GM11168 (cell line): ENCODE measurements at regions not wholly inside any gene's neighbourhood (a gene's known extent, or its start where the extent isn't known, plus 50 kb on each side); places are given as distances from the start of the nearest gene placed in this dataset.
"Not testable (repeated sequence)": the region's sequence is repeated elsewhere in the genome, so short reads cannot be mapped to it uniquely, and the experiment has no call there.

Experiments
- in situ Hi-C: fragments of 300-500 bp; cut with MboI; formaldehyde crosslinking; loops from one replicate; pipeline ENCODE4 v1.12.0; 2022; ENCODE audit warnings: low sequenced_read_pairs; ENCODE audit not compliant: unreplicated experiment

- in situ Hi-C loops = no loop called here
These were observed 937.0 kb downstream of the IGSF11 start for GRCh38 chr3:118097660-118098059.

GRCh38 chr3:118098827-118099226 is 935.8 kb downstream of the IGSF11 start:
- in situ Hi-C loops = no loop called here

GRCh38 chr3:118101891-118102290 is 932.8 kb downstream of the IGSF11 start:
- in situ Hi-C loops = no loop called here

DNA sequence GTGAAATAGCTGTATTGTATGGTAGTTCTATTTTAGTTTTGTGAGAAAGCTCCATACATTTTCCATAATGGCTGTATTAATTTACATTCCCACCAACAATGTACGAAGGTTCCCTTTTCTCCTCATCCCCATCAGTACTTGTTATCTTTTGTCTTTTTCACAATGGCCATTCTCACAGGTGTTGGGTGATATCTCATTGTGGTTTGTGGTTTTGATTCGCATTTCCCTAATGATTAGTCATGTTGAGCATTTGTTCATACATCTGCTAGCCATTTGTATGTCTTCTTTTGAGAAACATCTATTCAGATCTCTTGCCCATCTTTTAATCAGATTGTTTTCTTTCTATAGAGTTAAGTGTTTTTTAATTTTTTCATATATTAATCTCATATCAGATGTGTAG is 931.9 kb downstream of the IGSF11 start:
- in situ Hi-C loops = no loop called here

DNA sequence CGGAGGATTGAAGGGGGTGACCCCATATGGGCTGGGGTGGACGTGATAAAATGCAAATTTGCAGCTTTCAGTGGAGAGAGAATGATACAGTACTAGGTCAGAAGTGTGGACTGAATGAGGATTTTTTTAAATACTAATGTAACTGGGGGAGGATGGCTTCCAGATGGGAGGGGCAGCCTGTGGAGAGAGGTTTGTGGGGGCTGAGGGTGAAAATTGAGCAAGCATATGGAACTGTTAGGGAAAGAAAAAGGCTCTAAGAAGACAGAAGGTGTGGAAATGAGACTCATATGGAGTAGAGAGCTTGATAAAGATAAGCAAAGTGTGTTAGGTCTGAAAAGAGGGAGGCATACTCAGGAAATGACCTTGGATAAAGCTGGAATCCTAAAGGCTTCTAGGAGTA is 926.4 kb downstream of the IGSF11 start:
- in situ Hi-C loops = no loop called here

DNA sequence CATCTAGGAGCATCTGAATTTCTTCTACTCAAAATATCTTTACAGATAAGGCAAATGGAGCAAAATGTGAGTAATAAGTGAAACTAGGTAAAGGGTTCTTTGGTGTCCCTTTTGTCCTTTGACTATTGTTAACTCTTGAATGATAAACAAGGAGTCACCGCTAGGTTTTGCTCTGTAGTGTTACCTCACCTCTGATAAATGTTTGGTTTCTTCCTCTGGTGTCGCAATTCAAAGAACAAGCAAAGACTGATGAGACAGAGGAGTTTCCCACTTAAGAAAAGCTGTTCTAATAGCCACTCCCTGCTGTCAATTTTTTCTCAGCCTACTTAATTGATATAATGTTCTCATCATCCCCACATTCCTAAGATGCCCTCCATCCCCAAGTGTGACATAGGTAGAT is 925.9 kb downstream of the IGSF11 start:
- in situ Hi-C loops = no loop called here

- in situ Hi-C loops = no loop called here
These were observed 924.4 kb downstream of the IGSF11 start for GRCh38 chr3:118110211-118110610.

- in situ Hi-C loops = no loop called here
These were observed 917.7 kb downstream of the IGSF11 start for GRCh38 chr3:118116991-118117390.

GRCh38 chr3:118126751-118127150 is 907.9 kb downstream of the IGSF11 start:
- in situ Hi-C loops = no loop called here

GRCh38 chr3:118127992-118128391 is 906.7 kb downstream of the IGSF11 start:
- in situ Hi-C loops = no loop called here

- in situ Hi-C loops = no loop called here
These were observed 905.8 kb downstream of the IGSF11 start for GRCh38 chr3:118128886-118129285.

- in situ Hi-C loops = no loop called here
These were observed 896.9 kb downstream of the IGSF11 start for GRCh38 chr3:118137778-118138177.

- in situ Hi-C loops = no loop called here
These were observed 889.7 kb downstream of the IGSF11 start for GRCh38 chr3:118144919-118145318.

GRCh38 chr3:118146658-118147375 is 887.8 kb downstream of the IGSF11 start:
- in situ Hi-C loops = no loop called here

DNA sequence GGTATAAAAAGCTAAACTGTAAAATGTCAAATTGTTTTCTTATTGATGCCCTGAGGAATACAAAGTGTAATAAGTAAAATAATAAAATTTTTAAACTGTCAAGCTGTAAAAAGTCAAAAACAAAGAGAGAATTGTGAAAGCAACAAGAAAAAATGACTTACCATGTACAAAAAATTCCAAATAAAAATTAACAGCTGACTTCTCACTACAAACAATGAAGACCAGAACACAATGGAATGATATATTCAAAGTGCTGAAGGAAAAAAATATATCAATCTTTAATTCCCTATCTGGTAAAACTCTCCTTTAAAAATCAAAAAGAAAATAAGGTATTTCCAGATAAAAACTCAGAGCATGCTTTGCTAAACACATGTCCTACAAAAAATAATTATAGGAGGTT is 883.5 kb downstream of the IGSF11 start:
- in situ Hi-C loops = no loop called here

DNA sequence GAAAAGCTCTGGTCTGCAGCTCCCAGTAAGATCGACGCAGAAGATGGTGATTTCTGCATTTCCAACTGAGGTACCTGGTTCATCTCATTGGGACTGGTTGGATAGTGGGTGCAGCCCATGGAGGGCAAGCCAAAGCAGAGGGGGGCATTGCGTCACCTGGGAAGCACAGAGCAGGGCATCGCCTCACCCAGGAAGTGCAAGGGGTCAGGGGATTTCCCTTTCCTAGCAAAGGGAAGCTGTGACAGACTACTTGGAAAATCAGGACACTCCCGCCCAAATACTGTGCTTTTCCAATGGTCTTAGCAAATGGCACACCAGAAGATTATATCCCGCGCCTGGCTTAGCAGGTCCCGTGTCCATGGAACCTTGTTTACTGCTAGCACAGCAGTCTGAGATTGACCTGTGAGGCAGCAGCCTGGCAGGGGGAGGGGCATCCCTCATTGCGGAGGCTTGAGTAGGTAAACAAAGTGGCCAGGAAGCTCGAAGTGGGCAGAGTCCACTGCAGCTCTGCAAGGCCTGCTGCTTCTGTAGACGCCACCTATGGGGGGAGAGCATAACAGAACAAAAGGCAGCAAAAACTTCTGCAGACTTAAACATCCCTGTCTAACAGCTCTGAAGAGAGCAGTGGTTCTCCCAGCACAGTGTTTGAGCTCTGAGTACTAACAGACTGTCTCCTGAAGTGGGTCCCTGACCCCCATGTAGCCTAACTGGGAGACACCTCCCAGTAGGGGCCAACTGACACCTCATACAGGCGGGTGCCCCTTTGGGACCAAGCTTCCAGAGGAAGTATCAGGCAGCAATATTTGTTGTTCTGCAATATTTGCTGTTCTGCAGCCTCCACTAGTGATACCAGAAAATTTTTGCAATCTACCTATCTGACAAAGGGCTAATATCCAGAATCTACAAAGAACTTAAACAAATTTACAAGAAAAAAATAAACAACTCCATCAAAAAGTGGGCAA is 871.7 kb downstream of the IGSF11 start:
- in situ Hi-C loops = not testable (repeated sequence)

DNA sequence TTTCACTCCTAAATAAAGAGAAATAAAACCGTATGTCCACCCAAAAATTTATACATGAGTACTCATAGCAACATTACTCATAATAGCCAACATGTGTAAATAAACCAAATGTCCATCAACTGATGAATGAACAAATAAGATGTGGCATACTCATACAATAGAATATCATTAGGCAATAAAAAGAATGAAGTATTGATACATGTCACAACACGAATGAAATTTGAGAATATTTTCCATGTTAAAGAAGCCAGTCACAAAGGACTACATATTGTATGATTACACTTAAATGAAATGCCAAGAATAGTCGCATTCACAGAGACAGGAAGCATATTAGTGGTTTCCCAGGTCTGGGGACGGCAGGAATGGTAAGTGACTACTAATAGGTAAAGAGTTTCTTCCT is 869.2 kb downstream of the IGSF11 start:
- in situ Hi-C loops = no loop called here

- in situ Hi-C loops = no loop called here
These were observed 867.1 kb downstream of the IGSF11 start for GRCh38 chr3:118167571-118167970.

DNA sequence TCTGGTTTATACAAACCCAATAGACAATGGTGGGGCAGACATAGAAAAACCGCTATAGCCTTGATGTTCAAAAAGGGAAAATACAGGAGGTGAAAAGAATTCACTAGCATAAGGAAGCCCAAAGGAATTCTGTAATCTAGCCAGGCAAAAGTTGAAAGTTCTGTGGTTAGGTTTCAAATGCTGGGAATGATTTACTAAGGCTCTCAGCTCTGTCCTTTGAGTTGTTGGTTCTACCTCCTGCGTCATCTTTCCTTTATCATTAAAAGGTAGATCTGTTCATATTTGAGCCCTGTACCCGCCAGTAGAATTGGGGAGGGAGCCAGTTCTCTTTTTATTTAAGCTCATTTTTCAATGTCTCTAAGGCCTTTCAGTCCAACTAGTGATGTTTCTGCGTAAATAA is 866.5 kb downstream of the IGSF11 start:
- in situ Hi-C loops = no loop called here

DNA sequence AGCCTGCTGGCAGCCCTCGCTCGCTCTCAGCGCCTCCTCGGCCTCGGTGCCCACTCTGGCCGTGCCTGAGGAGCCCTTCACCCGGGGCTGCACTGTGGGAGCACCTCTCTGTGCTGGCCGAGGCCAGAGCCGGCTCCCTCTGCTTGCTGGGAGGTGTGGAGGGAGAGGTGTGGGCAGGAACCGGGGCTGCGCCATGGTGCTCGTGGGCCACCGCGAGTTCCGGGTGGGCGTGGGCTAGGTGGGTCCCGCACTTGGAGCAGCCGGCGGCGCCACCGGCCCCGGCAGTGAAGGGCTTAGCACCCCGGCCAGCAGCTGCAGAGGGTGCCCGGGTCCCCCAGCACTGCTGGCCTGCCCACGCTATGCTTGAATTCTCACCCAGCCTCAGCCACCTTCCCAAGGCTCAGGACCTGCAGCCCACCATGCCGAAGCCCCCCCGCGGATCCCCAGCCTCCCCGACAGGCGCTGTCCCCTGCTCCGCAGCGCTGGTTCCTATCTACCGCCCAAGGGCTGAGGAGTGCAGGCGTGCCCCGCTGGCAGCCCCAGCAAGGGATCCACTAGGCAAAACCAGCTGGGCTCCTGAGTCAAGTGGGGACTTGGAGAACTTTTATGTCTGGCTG is 863.3 kb downstream of the IGSF11 start:
- in situ Hi-C loops = no loop called here

DNA sequence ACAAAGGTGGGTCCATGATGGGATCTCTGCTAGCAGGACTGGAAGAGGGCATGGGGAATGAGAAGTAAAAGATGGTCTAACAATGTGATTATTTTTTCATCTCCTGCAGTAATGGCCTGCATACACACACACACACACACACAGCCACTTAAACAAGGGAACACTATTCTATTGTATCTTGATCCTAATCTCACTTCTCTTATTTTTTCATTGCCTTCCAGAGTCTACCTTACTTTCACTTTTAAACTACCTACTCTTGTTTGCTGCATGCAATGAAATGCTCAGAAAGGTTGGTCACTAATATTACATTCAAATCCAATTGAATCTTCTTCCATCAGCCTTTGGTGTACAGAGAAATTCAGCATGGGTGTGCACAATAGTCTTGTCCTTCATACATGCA is 853.8 kb downstream of the IGSF11 start:
- in situ Hi-C loops = no loop called here
